NCI-H2227 (cell line): ENCODE measurements at regions not wholly inside any gene's neighbourhood (a gene's known extent, or its start where the extent isn't known, plus 50 kb on each side); places are given as distances from the start of the nearest gene placed in this dataset.

ENCODE experiments used
- DNase-seq: peaks from one replicate; lab custom pipeline; 2025; ENCODE audit not compliant: unreplicated experiment; lab: John Stamatoyannopoulos, UW

- no peak for DNase-seq
Observed at GRCh38 chr2:160630801-160631590, 137.4 kb upstream of the RBMS1 start.

GRCh38 chr2:160632084-160632975 lies 138.7 kb upstream of the RBMS1 start:
- DNase-seq = no peak

- DNase-seq = no peak
Observed at GRCh38 chr2:160634436-160634835, 140.8 kb upstream of the RBMS1 start.

- no peak for DNase-seq
Observed at GRCh38 chr2:160635488-160635887, 141.9 kb upstream of the RBMS1 start.

GRCh38 chr2:160639472-160639871 lies 145.9 kb upstream of the RBMS1 start:
- no peak for DNase-seq

GRCh38 chr2:160646684-160647444 lies 153.3 kb upstream of the RBMS1 start:
- no peak for DNase-seq

GRCh38 chr2:160647967-160648685 lies 154.5 kb upstream of the RBMS1 start:
- peak; percentile 63 for DNase-seq

- no peak for DNase-seq
Observed at GRCh38 chr2:160649698-160650097, 156.1 kb upstream of the RBMS1 start.

GRCh38 chr2:160650196-160651118 lies 156.8 kb upstream of the RBMS1 start:
- no peak for DNase-seq

- DNase-seq = no peak
Observed at GRCh38 chr2:160651416-160652200, 158.0 kb upstream of the RBMS1 start.

- DNase-seq = no peak
Observed at GRCh38 chr2:160652236-160652635, 158.6 kb upstream of the RBMS1 start.

- no peak for DNase-seq
Observed at GRCh38 chr2:160657196-160657595, 163.6 kb upstream of the RBMS1 start.

- DNase-seq = no peak
Observed at GRCh38 chr2:160658851-160659250, 165.2 kb upstream of the RBMS1 start.

GRCh38 chr2:160660741-160661140 lies 167.1 kb upstream of the RBMS1 start:
- DNase-seq = no peak

- DNase-seq = no peak
Observed at GRCh38 chr2:160664603-160665140, 171.1 kb upstream of the RBMS1 start.

- DNase-seq = peak; percentile 40
Observed at GRCh38 chr2:160666154-160667060, 172.8 kb upstream of the RBMS1 start.

- no peak for DNase-seq
Observed at GRCh38 chr2:160667811-160668210, 174.2 kb upstream of the RBMS1 start.

- no peak for DNase-seq
Observed at GRCh38 chr2:160670618-160671017, 177.0 kb upstream of the RBMS1 start.
